Activated naive CD8-positive, alpha-beta T cell treated with anti-CD3 and anti-CD28 coated beads, Interleukin-2, amount 10 ng/mL, durations not matched to agents 7 days and 5 days (primary cell): ENCODE measurements at regions not wholly inside any gene's neighbourhood (a gene's known extent, or its start where the extent isn't known, plus 50 kb on each side); places are given as distances from the start of the nearest gene placed in this dataset.
"Not testable (repeated sequence)": the region's sequence is repeated elsewhere in the genome, so short reads cannot be mapped to it uniquely, and the experiment has no call there.

ENCODE experiments used
- ATAC-seq: fragments of 150-1000 bp; cut with Tn5 transposase; one replicate; pipeline ENCODE4 v1.10.0; 2021; ENCODE audit warnings: low read depth, moderate library complexity
- POLR2A ChIA-PET: fragments of 350-600 bp; sonication (Branson Sonifier 250); formaldehyde crosslinking; loops from one replicate; lab custom pipeline; 2021; ENCODE audit warnings: antibody characterized with exemption; lab: Charles Lee
- DNase-seq: peaks from one replicate; pipeline ENCODE4 v3.0.0; 2021
- H3K27ac Mint-ChIP-seq: one replicate; pipeline ENCODE4 v1.8.0; 2022; ENCODE audit warnings: mild to moderate bottlenecking, mixed read lengths
- H3K27me3 Mint-ChIP-seq: one replicate; pipeline ENCODE4 v1.8.0; 2022; ENCODE audit warnings: mild to moderate bottlenecking, moderate library complexity, mixed read lengths
- H3K36me3 Mint-ChIP-seq: one replicate; pipeline ENCODE4 v1.8.0; 2021; ENCODE audit warnings: mild to moderate bottlenecking, mixed read lengths
- H3K4me1 Mint-ChIP-seq: one replicate; pipeline ENCODE4 v1.8.0; 2021; ENCODE audit warnings: mixed read lengths
- H3K4me3 Mint-ChIP-seq: one replicate; pipeline ENCODE4 v1.8.0; 2022; ENCODE audit warnings: mild to moderate bottlenecking, moderate library complexity, mixed read lengths
- H3K9me3 Mint-ChIP-seq: one replicate; pipeline ENCODE4 v1.8.0; 2021; ENCODE audit warnings: mixed read lengths

GRCh38 chr2:14761118-14761517 is 128.6 kb downstream of the LRATD1 start:
- Mint-ChIP-seq H3K36me3 (no peaks in the 10 kb centered on the region), H3K4me3 (no peak overlapping the region), H3K27ac (no peak overlapping the region), H3K9me3 (no peaks in the 10 kb centered on the region), H3K4me1 (no peaks in the 10 kb centered on the region), H3K27me3 (no peaks in the 10 kb centered on the region)
- POLR2A ChIA-PET, result no interaction called here
- ATAC-seq, result no peak
- DNase-seq, result no peak

- ATAC-seq, result no peak
- H3K36me3 Mint-ChIP-seq, result no peaks in the 10 kb centered on the region
- no peak for DNase-seq
- H3K4me3 Mint-ChIP-seq, result no peak overlapping the region
- no peak overlapping the region for H3K27ac Mint-ChIP-seq
- no peaks in the 10 kb centered on the region for H3K4me1 Mint-ChIP-seq
- peaks cover 3% of the 10 kb centered on the region for H3K9me3 Mint-ChIP-seq
- POLR2A ChIA-PET, result no interaction called here
- H3K27me3 Mint-ChIP-seq, result no peaks in the 10 kb centered on the region
These were observed 141.2 kb downstream of the LRATD1 start for GRCh38 chr2:14773696-14774095.

- Mint-ChIP-seq H3K4me3 (no peak overlapping the region), H3K4me1 (no peaks in the 10 kb centered on the region), H3K27me3 (no peaks in the 10 kb centered on the region), H3K27ac (no peak overlapping the region), H3K9me3 (peaks cover 3% of the 10 kb centered on the region), H3K36me3 (no peaks in the 10 kb centered on the region)
- DNase-seq (no peak), ATAC-seq (no peak)
- POLR2A ChIA-PET, result no interaction called here
These were observed 142.0 kb downstream of the LRATD1 start for GRCh38 chr2:14774436-14774968.

- H3K36me3 Mint-ChIP-seq, result no peaks in the 10 kb centered on the region
- DNase-seq (no peak), ATAC-seq (no peak)
- peaks cover 3% of the 10 kb centered on the region for H3K9me3 Mint-ChIP-seq
- H3K4me3 Mint-ChIP-seq, result no peak overlapping the region
- no peaks in the 10 kb centered on the region for H3K4me1 Mint-ChIP-seq
- no peaks in the 10 kb centered on the region for H3K27me3 Mint-ChIP-seq
- POLR2A ChIA-PET, result no interaction called here
- H3K27ac Mint-ChIP-seq, result no peak overlapping the region
These were observed 143.7 kb downstream of the LRATD1 start for GRCh38 chr2:14776216-14776615.

GRCh38 chr2:14778015-14778414 is 145.5 kb downstream of the LRATD1 start:
- ATAC-seq, result no peak
- POLR2A ChIA-PET, result no interaction called here
- no peaks in the 10 kb centered on the region for H3K4me1 Mint-ChIP-seq
- H3K4me3 Mint-ChIP-seq, result no peak overlapping the region
- no peak for DNase-seq
- H3K27ac Mint-ChIP-seq, result no peak overlapping the region
- H3K27me3 Mint-ChIP-seq, result peaks cover 1% of the 10 kb centered on the region
- no peaks in the 10 kb centered on the region for H3K36me3 Mint-ChIP-seq
- peaks cover 8% of the 10 kb centered on the region for H3K9me3 Mint-ChIP-seq

- POLR2A ChIA-PET, result no interaction called here
- H3K4me3 Mint-ChIP-seq, result no peak overlapping the region
- no peak overlapping the region for H3K27ac Mint-ChIP-seq
- H3K9me3 Mint-ChIP-seq, result peaks cover 8% of the 10 kb centered on the region
- no peaks in the 10 kb centered on the region for H3K4me1 Mint-ChIP-seq
- ATAC-seq (no peak), DNase-seq (no peak)
- H3K36me3 Mint-ChIP-seq, result no peaks in the 10 kb centered on the region
- H3K27me3 Mint-ChIP-seq, result peaks cover 1% of the 10 kb centered on the region
These were observed 146.7 kb downstream of the LRATD1 start for GRCh38 chr2:14779252-14779651.

GRCh38 chr2:14781142-14781541 is 148.6 kb downstream of the LRATD1 start:
- H3K36me3 Mint-ChIP-seq, result no peaks in the 10 kb centered on the region
- POLR2A ChIA-PET, result no interaction called here
- no peak overlapping the region for H3K4me3 Mint-ChIP-seq
- no peak overlapping the region for H3K27ac Mint-ChIP-seq
- H3K4me1 Mint-ChIP-seq, result no peaks in the 10 kb centered on the region
- ATAC-seq (no peak), DNase-seq (no peak)
- peaks cover 8% of the 10 kb centered on the region for H3K9me3 Mint-ChIP-seq
- peaks cover 1% of the 10 kb centered on the region for H3K27me3 Mint-ChIP-seq

- DNase-seq, H3K36me3 Mint-ChIP-seq, H3K27me3 Mint-ChIP-seq, H3K4me1 Mint-ChIP-seq, POLR2A ChIA-PET, ATAC-seq, H3K4me3 Mint-ChIP-seq, H3K9me3 Mint-ChIP-seq, H3K27ac Mint-ChIP-seq: not testable (repeated sequence)
These were observed 156.3 kb downstream of the LRATD1 start for GRCh38 chr2:14788814-14789213.

- POLR2A ChIA-PET, result no interaction called here
- ATAC-seq, result no peak
- no peaks in the 10 kb centered on the region for H3K4me1 Mint-ChIP-seq
- no peaks in the 10 kb centered on the region for H3K36me3 Mint-ChIP-seq
- H3K27me3 Mint-ChIP-seq, result no peaks in the 10 kb centered on the region
- peaks cover 6% of the 10 kb centered on the region for H3K9me3 Mint-ChIP-seq
- H3K4me3 Mint-ChIP-seq, result no peak overlapping the region
- H3K27ac Mint-ChIP-seq, result no peak overlapping the region
- no peak for DNase-seq
These were observed 157.6 kb downstream of the LRATD1 start for GRCh38 chr2:14790041-14790640.

- Mint-ChIP-seq H3K36me3 (no peaks in the 10 kb centered on the region), H3K4me1 (no peaks in the 10 kb centered on the region), H3K27me3 (no peaks in the 10 kb centered on the region), H3K27ac (no peak overlapping the region), H3K9me3 (peaks cover 3% of the 10 kb centered on the region), H3K4me3 (no peak overlapping the region)
- no peak for ATAC-seq
- DNase-seq, result no peak
- POLR2A ChIA-PET, result no interaction called here
These were observed 171.5 kb downstream of the LRATD1 start for GRCh38 chr2:14803994-14804393.

- Mint-ChIP-seq H3K4me1 (no peaks in the 10 kb centered on the region), H3K9me3 (peaks cover 3% of the 10 kb centered on the region), H3K27me3 (no peaks in the 10 kb centered on the region), H3K27ac (no peak overlapping the region), H3K4me3 (no peak overlapping the region), H3K36me3 (no peaks in the 10 kb centered on the region)
- POLR2A ChIA-PET, result no interaction called here
- ATAC-seq (no peak), DNase-seq (no peak)
These were observed 172.4 kb downstream of the LRATD1 start for GRCh38 chr2:14804902-14805301.

GRCh38 chr2:14806613-14807012 is 174.1 kb downstream of the LRATD1 start:
- POLR2A ChIA-PET, result no interaction called here
- Mint-ChIP-seq H3K27ac (no peak overlapping the region), H3K36me3 (no peaks in the 10 kb centered on the region)

GRCh38 chr2:14815201-14815600 is 182.7 kb downstream of the LRATD1 start:
- H3K27ac Mint-ChIP-seq, result no peak overlapping the region
- no peaks in the 10 kb centered on the region for H3K4me1 Mint-ChIP-seq

More at GRCh38 chr2:14806613-14807012, 174.1 kb downstream of the LRATD1 start:
- ATAC-seq (no peak), DNase-seq (no peak)
- H3K4me1 Mint-ChIP-seq, result no peaks in the 10 kb centered on the region
- H3K27me3 Mint-ChIP-seq, result no peaks in the 10 kb centered on the region
- H3K4me3 Mint-ChIP-seq, result no peak overlapping the region
- peaks cover 3% of the 10 kb centered on the region for H3K9me3 Mint-ChIP-seq

GRCh38 chr2:14816069-14817060 is 183.8 kb downstream of the LRATD1 start:
- peaks cover 1% of the 10 kb centered on the region for H3K9me3 Mint-ChIP-seq
- H3K27ac Mint-ChIP-seq, result no peak overlapping the region
- DNase-seq (no peak), ATAC-seq (no peak)
- no peaks in the 10 kb centered on the region for H3K27me3 Mint-ChIP-seq
- POLR2A ChIA-PET, result no interaction called here
- H3K4me3 Mint-ChIP-seq, result no peak overlapping the region
- H3K4me1 Mint-ChIP-seq, result no peaks in the 10 kb centered on the region
- no peaks in the 10 kb centered on the region for H3K36me3 Mint-ChIP-seq

More at GRCh38 chr2:14815201-14815600, 182.7 kb downstream of the LRATD1 start:
- DNase-seq, result no peak
- Mint-ChIP-seq H3K27me3 (no peaks in the 10 kb centered on the region), H3K36me3 (no peaks in the 10 kb centered on the region), H3K9me3 (no peaks in the 10 kb centered on the region), H3K4me3 (no peak overlapping the region)
- POLR2A ChIA-PET, result no interaction called here
- ATAC-seq, result no peak
